ENCODE measurements at regions not wholly inside any gene's neighbourhood (a gene's known extent, or its start where the extent isn't known, plus 50 kb on each side); places are given as distances from the start of the nearest gene placed in this dataset.

DNA sequence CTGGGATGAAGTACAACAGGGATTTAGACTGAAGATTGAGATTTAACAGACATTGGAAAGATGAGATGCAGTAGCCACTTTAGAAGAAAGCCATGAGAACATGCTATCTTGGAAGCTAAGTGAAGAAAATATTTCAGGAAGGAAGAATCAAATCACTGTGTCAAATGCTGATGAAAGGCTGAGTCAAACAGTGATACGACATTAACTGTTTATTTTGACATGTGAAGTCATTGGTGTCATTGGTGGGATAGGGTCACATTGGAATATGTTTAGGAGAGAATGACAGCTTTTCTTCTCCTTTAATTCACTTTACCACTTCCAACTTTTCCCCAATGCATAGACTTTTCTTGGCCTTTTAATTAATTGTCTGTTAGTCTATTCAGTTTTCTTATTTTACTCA lies 653.0 kb upstream of the BOD1L1 start:
- no peaks in the 10 kb centered on the region; a peak in 1 of 4 replicates for H3K4me1 ChIP-seq (ENCODE audit: control insufficient read depth in 1 of 2, insufficient read depth in 2 of 2, low read depth in 1 of 2, low read length in 1 of 2)
- no peak overlapping the region for H2AFZ ChIP-seq (ENCODE audit: low read depth)
- no peaks in the 10 kb centered on the region for H3F3A ChIP-seq (replicated peaks; ENCODE audit: insufficient read depth)
- no peaks in the 10 kb centered on the region for H3K9me3 ChIP-seq
- H3K9ac ChIP-seq = no peak overlapping the region
- H3K4me3 ChIP-seq (ENCODE audit: low read depth in 2 of 2, low read length in 1 of 2) = no peak overlapping the region
- H3K36me3 ChIP-seq (replicated peaks in 1 of 2; ENCODE audit: control insufficient read depth in 1 of 2, insufficient read depth in 2 of 2, low read length in 1 of 2) = no peaks in the 10 kb centered on the region
- TF ChIP-seq GABPA (IDR thresholded peaks at IDR 0.05; ENCODE audit: low read depth) (no peak), ELF1 (IDR thresholded peaks at IDR 0.05) (no peak), RFX5 (IDR thresholded peaks at IDR 0.05; ENCODE audit: low read length) (no peak), POLR2AphosphoS5 (IDR thresholded peaks at IDR 0.05; ENCODE audit: low read depth, low read length) (no peak), MXI1 (IDR thresholded peaks at IDR 0.05; ENCODE audit: low read depth, low read length) (no peak), YY1 (IDR thresholded peaks at IDR 0.05; ENCODE audit: low read depth) (no peak), JUND (IDR thresholded peaks at IDR 0.05) (no peak), SIN3A (IDR thresholded peaks at IDR 0.05; ENCODE audit: borderline replicate concordance, low read depth, low read length) (no peak), FOXJ3 (CRISPR knock-in tag; IDR thresholded peaks at IDR 0.05) (no peak)
- TF ChIP-seq, protein P1, sequence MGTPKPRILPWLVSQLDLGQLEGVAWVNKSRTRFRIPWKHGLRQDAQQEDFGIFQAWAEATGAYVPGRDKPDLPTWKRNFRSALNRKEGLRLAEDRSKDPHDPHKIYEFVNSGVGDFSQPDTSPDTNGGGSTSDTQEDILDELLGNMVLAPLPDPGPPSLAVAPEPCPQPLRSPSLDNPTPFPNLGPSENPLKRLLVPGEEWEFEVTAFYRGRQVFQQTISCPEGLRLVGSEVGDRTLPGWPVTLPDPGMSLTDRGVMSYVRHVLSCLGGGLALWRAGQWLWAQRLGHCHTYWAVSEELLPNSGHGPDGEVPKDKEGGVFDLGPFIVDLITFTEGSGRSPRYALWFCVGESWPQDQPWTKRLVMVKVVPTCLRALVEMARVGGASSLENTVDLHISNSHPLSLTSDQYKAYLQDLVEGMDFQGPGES (IDR thresholded peaks at IDR 0.05; ENCODE audit: low read depth, low read length) = no peak
- TF ChIP-seq, protein P2, sequence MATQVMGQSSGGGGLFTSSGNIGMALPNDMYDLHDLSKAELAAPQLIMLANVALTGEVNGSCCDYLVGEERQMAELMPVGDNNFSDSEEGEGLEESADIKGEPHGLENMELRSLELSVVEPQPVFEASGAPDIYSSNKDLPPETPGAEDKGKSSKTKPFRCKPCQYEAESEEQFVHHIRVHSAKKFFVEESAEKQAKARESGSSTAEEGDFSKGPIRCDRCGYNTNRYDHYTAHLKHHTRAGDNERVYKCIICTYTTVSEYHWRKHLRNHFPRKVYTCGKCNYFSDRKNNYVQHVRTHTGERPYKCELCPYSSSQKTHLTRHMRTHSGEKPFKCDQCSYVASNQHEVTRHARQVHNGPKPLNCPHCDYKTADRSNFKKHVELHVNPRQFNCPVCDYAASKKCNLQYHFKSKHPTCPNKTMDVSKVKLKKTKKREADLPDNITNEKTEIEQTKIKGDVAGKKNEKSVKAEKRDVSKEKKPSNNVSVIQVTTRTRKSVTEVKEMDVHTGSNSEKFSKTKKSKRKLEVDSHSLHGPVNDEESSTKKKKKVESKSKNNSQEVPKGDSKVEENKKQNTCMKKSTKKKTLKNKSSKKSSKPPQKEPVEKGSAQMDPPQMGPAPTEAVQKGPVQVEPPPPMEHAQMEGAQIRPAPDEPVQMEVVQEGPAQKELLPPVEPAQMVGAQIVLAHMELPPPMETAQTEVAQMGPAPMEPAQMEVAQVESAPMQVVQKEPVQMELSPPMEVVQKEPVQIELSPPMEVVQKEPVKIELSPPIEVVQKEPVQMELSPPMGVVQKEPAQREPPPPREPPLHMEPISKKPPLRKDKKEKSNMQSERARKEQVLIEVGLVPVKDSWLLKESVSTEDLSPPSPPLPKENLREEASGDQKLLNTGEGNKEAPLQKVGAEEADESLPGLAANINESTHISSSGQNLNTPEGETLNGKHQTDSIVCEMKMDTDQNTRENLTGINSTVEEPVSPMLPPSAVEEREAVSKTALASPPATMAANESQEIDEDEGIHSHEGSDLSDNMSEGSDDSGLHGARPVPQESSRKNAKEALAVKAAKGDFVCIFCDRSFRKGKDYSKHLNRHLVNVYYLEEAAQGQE (IDR thresholded peaks at IDR 0.05; ENCODE audit: low read depth, low read length) = no peak
- TF ChIP-seq, protein P3, sequence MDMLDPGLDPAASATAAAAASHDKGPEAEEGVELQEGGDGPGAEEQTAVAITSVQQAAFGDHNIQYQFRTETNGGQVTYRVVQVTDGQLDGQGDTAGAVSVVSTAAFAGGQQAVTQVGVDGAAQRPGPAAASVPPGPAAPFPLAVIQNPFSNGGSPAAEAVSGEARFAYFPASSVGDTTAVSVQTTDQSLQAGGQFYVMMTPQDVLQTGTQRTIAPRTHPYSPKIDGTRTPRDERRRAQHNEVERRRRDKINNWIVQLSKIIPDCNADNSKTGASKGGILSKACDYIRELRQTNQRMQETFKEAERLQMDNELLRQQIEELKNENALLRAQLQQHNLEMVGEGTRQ (IDR thresholded peaks at IDR 0.05; ENCODE audit: borderline replicate concordance, low read depth, low read length) = no peak
- H3K9me2 ChIP-seq = no peaks in the 10 kb centered on the region
- CTCF ChIA-PET = no interaction called here
- H3K79me2 ChIP-seq (ENCODE audit: insufficient read depth) = no peaks in the 10 kb centered on the region
- H3K27ac ChIP-seq (ENCODE audit: low read depth in 2 of 2, low read length in 1 of 2) = no peak overlapping the region
- no peaks in the 10 kb centered on the region for H4K20me1 ChIP-seq (ENCODE audit: insufficient read depth)
- no peaks in the 10 kb centered on the region for H3K27me3 ChIP-seq (ENCODE audit: insufficient read depth)
- H3K4me2 ChIP-seq = no peak overlapping the region
- POLR2A ChIA-PET = no interaction called here
- 40% methylated on average over 1 of the region's 1 CpG for WGBS (ENCODE audit: low lambda C conversion rate)
- no peak for DNase-seq

DNA sequence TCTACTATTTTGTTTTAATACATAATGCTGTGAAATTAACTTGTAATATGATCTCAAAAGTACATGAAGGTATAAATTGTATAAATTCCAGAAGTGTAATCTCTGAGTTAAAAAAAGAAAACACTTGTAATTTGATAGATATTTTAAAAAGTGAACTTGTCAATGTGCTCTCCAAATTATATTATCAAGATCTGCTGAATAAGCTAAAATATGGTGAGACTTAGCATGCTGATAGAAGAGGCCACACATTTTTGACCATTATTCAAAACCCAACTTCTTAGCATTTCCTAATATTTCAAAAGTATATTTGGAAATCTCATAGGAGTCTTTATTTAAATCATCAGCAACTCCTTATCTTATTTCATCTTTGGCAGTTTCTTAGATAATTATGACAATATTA lies 657.1 kb upstream of the BOD1L1 start:
- no peaks in the 10 kb centered on the region for H3F3A ChIP-seq (replicated peaks; ENCODE audit: insufficient read depth)
- no peak overlapping the region for H3K4me3 ChIP-seq (ENCODE audit: low read depth in 2 of 2, low read length in 1 of 2)
- POLR2A ChIA-PET = no interaction called here
- H3K9me3 ChIP-seq = no peaks in the 10 kb centered on the region
- no peaks in the 10 kb centered on the region for H3K36me3 ChIP-seq (replicated peaks in 1 of 2; ENCODE audit: control insufficient read depth in 1 of 2, insufficient read depth in 2 of 2, low read length in 1 of 2)
- H3K27ac ChIP-seq (ENCODE audit: low read depth in 2 of 2, low read length in 1 of 2) = no peak overlapping the region
- H3K79me2 ChIP-seq (ENCODE audit: insufficient read depth) = no peaks in the 10 kb centered on the region
- no peak for DNase-seq
- H3K4me2 ChIP-seq = no peak overlapping the region
- H4K20me1 ChIP-seq (ENCODE audit: insufficient read depth) = no peaks in the 10 kb centered on the region
- H3K27me3 ChIP-seq (ENCODE audit: insufficient read depth) = no peaks in the 10 kb centered on the region
- H3K9ac ChIP-seq = no peak overlapping the region
- no peaks in the 10 kb centered on the region; a peak in 1 of 4 replicates for H3K4me1 ChIP-seq (ENCODE audit: control insufficient read depth in 1 of 2, insufficient read depth in 2 of 2, low read depth in 1 of 2, low read length in 1 of 2)
- H3K9me2 ChIP-seq = no peaks in the 10 kb centered on the region
- CTCF ChIA-PET = no interaction called here
- H2AFZ ChIP-seq (ENCODE audit: low read depth) = no peak overlapping the region
- no peak for TF ChIP-seq MEF2A (IDR thresholded peaks at IDR 0.05; ENCODE audit: borderline replicate concordance, low read depth)
- TF ChIP-seq, protein P3 (IDR thresholded peaks at IDR 0.05; ENCODE audit: borderline replicate concordance, low read depth, low read length) = no peak
- TF ChIP-seq GATA2 (CRISPR knock-in tag; IDR thresholded peaks at IDR 0.05) = no peak
- TF ChIP-seq SMC3 (IDR thresholded peaks at IDR 0.05; ENCODE audit: low read depth, low read length) = no peak
- no peak for TF ChIP-seq SIN3A (IDR thresholded peaks at IDR 0.05; ENCODE audit: borderline replicate concordance, low read depth, low read length)
- no peak for TF ChIP-seq RFX5 (IDR thresholded peaks at IDR 0.05; ENCODE audit: low read length)
- TF ChIP-seq, protein P4, sequence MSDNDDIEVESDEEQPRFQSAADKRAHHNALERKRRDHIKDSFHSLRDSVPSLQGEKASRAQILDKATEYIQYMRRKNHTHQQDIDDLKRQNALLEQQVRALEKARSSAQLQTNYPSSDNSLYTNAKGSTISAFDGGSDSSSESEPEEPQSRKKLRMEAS (IDR thresholded peaks at IDR 0.05; ENCODE audit: low read depth) = no peak
- TF ChIP-seq TCF12 (IDR thresholded peaks at IDR 0.05) = no peak
- TF ChIP-seq ELF1 (IDR thresholded peaks at IDR 0.05) = no peak
- no peak for TF ChIP-seq NRF1 (IDR thresholded peaks at IDR 0.05; ENCODE audit: low read depth, low read length)
- no peak for TF ChIP-seq POLR2AphosphoS5 (IDR thresholded peaks at IDR 0.05; ENCODE audit: low read depth, low read length)
- TF ChIP-seq, protein P2 (IDR thresholded peaks at IDR 0.05; ENCODE audit: low read depth, low read length) = no peak

All from SK-N-SH (cell line).